ENCODE measurements at regions not wholly inside any gene's neighbourhood (a gene's known extent, or its start where the extent isn't known, plus 50 kb on each side); places are given as distances from the start of the nearest gene placed in this dataset.

DNA sequence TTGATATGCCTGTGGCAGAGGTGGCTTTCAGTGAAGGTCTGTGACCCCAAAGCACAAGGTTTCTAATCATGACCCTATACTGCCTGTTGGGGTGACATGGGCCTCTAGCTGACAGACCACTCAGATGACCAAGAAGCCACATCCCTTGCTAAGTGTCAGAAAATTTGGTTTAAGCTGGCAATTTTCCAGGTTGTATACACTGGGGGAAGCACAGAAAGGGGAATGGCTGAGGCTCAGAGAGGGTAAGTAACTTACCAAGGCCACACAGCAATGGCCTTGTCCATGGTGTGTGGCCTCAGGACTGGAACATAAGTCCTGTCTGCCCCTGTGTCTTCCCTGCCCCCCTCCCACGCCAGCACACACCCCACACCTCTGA is 66.9 kb upstream of the PRDM11 start:
- Mint-ChIP-seq H3K4me3 (peak overlapping the region; percentile 79 to 81), H3K4me1 (ENCODE audit: low read depth in 2 of 2) (peaks cover 65 to 66% of the 10 kb centered on the region in 2 donors), H3K27ac (peak overlapping the region; percentile 92 to 96), H3K9me3 (no peaks in the 10 kb centered on the region), H3K27me3 (no peaks in the 10 kb centered on the region), H3K36me3 (ENCODE audit: insufficient read depth) (peaks cover 10% of the 10 kb centered on the region)
- peak in 1 of 3 experiments; percentile 18 for DNase-seq
- peak; percentile 31 for ATAC-seq (replicated peaks)

DNA sequence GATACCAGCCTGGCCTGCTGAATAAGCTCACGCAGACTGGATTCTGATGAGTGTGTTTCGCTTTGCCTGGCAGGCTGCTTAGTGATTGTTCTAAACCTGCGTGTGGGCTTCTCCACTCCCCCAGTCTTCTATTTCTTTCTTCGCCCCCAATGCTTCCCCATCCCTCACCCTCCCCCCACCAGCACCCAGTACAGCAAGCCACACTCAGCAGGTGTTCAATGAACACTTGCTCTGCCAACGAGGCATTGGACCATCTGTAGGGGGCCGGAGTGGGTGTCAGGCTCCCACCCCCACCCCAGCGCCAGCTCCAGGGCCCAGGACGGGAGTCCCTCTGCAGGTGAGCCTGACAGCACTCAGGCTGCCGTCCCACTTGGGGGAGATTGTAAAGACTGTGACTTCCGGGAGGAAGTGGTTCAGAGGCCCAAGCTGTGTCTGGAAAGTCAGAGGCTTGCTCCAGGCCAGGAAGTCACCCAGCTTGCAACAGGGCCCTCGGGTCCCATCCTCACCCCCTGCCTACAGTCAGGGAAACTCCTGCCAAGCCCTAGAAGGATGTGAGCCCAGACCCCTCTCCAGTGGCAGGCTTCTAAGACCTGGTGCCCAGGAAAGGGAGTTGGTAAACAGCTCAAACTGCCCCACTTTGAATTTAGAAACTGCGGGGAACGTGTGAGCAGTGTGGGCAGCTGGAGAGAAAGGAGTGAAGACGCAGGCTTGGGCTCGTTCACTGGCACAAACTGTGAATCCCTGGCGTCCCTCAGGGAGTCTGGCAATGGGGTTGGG is 66.3 kb upstream of the PRDM11 start:
- Mint-ChIP-seq H3K4me1 (ENCODE audit: low read depth in 2 of 2) (peaks cover 64 to 65% of the 10 kb centered on the region in 2 donors), H3K27me3 (no peaks in the 10 kb centered on the region), H3K27ac (peak overlapping the region; percentile 92 to 96), H3K4me3 (peak overlapping the region; percentile 79 to 81), H3K9me3 (no peaks in the 10 kb centered on the region), H3K36me3 (ENCODE audit: insufficient read depth) (peaks cover 10% of the 10 kb centered on the region)
- peak; percentile 79 for ATAC-seq (replicated peaks)
- peak; percentile 55 to 57 (median 56) for DNase-seq

DNA sequence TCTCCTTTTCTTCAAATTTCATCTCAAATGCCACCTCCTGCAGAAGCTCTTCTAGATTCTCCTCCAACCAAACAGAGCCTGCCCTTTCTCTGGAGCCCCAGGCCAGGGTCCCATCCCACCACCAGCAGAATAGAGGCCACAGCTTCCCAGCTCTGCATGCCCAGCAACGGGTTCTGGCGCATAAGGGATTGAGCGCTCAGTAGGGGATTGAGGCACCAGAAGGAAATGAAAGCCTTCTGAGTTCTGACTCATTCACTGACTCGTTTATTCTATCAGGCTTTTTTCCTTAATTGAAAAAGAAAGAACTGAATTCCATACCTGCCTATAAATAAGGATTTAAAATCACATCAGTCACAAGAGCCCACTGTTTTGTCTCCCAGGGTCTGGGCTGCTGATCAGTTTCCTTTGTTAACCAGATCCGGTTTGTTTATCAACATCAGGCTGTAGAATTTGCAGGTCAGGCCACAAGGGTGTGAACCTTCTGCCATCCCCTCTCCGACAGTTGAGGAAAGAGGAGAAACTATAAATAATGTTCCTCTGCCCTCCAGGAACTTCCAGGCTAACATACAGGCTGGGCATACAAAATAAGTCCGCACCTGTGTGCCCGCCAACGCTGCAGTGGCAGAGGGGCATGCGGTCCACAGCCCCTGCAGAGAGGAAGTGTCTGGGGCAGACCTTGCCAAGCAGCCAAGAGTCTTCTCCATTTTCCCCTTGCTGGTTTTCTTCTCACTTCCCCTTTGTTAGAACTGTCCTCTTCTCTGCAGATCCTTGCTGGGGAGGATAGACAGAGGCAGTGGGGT is 63.5 kb upstream of the PRDM11 start:
- ATAC-seq (replicated peaks) (peak; percentile 49), DNase-seq (peak in 2 of 3 experiments; percentile 15 to 25)

GRCh38 chr11:45083544-45084087 is 62.8 kb upstream of the PRDM11 start:
- DNase-seq (no peak), ATAC-seq (replicated peaks) (no peak)
- Mint-ChIP-seq H3K9me3 (no peaks in the 10 kb centered on the region), H3K36me3 (ENCODE audit: insufficient read depth) (peaks cover 10% of the 10 kb centered on the region), H3K4me1 (ENCODE audit: low read depth in 2 of 2) (peaks cover 72 to 75% of the 10 kb centered on the region in 2 donors), H3K4me3 (peak overlapping the region; percentile 78 to 86), H3K27me3 (no peaks in the 10 kb centered on the region), H3K27ac (peak overlapping the region; percentile 87 to 88)

More for the DNA sequence above, 63.5 kb upstream of the PRDM11 start:
- Mint-ChIP-seq H3K4me3 (peak overlapping the region; percentile 78 to 86), H3K4me1 (ENCODE audit: low read depth in 2 of 2) (peaks cover 75 to 79% of the 10 kb centered on the region in 2 donors), H3K9me3 (no peaks in the 10 kb centered on the region), H3K36me3 (ENCODE audit: insufficient read depth) (peaks cover 10% of the 10 kb centered on the region), H3K27me3 (no peaks in the 10 kb centered on the region), H3K27ac (peak overlapping the region; percentile 87 to 88)

DNA sequence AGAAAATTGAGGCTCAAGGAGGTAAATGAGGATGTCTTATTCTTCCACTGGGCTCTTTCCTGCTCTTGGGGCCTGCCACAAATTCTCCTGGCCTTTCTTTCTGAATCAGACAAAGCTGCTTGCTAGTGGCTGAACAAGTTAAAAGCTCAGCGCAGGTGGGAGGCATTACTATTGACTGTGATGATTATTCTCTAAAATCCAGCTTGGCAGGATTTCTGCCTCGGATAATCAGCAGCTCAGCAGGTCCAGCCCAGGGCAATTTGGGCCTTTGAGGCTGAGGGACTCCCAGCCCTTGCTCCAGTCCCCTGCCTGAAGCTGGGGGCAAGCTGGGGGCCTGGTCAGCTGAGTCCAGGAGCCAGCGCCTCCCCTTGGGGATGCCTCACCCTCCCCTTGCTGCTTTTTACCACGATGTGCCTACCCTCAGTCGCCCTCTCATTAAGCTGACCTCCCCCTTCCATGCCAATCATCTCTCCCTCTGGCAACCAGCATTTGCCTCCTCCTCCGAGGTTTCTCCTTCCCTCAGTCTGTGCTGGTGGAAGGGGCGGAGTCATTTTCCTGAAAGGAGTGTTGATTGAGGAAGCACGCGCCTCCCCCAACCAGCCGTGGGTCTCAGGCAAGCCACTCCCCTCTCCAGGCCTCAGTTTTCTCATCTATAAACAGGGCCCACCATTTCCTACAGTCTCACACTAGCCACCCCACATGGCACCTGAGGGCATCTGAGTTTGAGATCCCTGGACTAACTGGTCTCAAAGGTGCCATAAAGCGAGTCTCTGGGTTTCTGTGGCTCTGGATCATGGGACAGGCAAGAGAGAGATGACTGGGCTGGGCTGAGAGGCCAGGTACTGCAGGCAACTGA is 60.6 kb upstream of the PRDM11 start:
- no peaks in the 10 kb centered on the region for H3K9me3 Mint-ChIP-seq
- H3K36me3 Mint-ChIP-seq (ENCODE audit: insufficient read depth), result peaks cover 5% of the 10 kb centered on the region
- no peak overlapping the region for H3K27ac Mint-ChIP-seq
- no peak for DNase-seq
- H3K4me3 Mint-ChIP-seq, result no peak overlapping the region
- no peak for ATAC-seq (replicated peaks)
- H3K4me1 Mint-ChIP-seq (ENCODE audit: low read depth in 2 of 2), result peaks cover 64 to 71% of the 10 kb centered on the region in 2 donors
- no peaks in the 10 kb centered on the region for H3K27me3 Mint-ChIP-seq

- H3K27me3 Mint-ChIP-seq, result no peaks in the 10 kb centered on the region
Measured at GRCh38 chr11:45086526-45086925, 59.9 kb upstream of the PRDM11 start.

DNA sequence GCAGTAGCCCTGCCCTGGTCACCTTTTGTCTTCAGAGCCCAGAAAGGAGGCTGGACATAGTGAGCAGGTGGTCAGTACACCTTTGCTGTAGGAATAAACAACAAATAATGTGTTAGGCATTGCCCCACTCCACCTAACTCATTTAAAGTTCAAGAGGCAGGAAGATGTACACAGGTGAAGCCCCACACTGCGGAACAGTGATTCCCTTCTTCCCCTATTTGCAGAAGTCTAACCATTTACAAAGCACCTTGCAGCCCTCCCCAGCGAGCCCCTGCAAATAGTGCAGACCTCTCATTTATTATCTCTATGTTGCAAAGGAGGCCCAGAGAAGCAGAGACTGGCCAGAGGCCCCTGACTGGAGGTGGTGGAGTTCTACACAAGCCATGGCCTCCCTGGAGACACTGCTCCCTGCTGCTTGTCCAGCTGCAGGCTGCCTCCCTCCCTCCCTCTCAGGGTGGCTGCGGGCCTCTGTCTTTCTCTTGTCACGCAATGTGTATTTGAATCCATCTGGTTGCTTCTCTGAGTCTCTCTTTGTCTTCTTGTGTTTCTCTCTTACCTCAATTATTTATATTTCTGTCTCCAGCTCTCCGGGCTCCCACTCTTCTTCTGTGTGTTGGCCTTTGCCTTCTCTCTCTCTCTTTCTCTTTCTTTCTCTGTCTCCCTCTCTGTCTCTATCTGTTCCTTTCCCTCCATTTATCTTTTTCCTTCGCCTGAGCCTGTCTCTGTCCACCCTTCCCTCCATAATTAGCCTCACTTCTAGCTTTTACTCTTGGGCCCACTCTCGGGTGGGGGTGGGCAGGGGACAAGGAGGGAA is 59.1 kb upstream of the PRDM11 start:
- Mint-ChIP-seq H3K27ac (peak overlapping the region in 1 of 2 donors; percentile 27), H3K4me3 (no peak overlapping the region), H3K4me1 (ENCODE audit: low read depth in 2 of 2) (peaks cover 63 to 65% of the 10 kb centered on the region in 2 donors), H3K36me3 (ENCODE audit: insufficient read depth) (peaks cover 5% of the 10 kb centered on the region), H3K9me3 (no peaks in the 10 kb centered on the region), H3K27me3 (no peaks in the 10 kb centered on the region)
- no peak for ATAC-seq (replicated peaks)
- DNase-seq, result no peak

More at GRCh38 chr11:45086526-45086925, 59.9 kb upstream of the PRDM11 start:
- Mint-ChIP-seq H3K4me3 (no peak overlapping the region), H3K9me3 (no peaks in the 10 kb centered on the region), H3K4me1 (ENCODE audit: low read depth in 2 of 2) (peaks cover 61 to 67% of the 10 kb centered on the region in 2 donors), H3K36me3 (ENCODE audit: insufficient read depth) (peaks cover 5% of the 10 kb centered on the region), H3K27ac (peak overlapping the region in 1 of 2 donors; percentile 27)
- DNase-seq, result no peak
- ATAC-seq (replicated peaks), result no peak

DNA sequence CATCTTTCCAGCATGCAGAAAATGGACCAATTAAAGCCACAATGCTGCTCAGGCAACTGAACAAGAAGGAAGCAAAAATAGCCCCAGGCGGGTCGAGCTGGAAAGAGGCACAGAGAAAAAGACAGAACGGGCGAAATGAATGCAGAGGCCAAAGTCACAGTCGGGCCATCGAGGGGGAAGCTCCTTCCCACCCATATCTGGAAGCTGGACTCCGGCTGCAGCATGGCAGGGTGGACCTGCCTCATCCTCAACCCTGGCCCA is 58.6 kb upstream of the PRDM11 start:
- H3K36me3 Mint-ChIP-seq (ENCODE audit: insufficient read depth), result peaks cover 2% of the 10 kb centered on the region
- DNase-seq (no peak), ATAC-seq (replicated peaks) (no peak)
- no peaks in the 10 kb centered on the region for H3K9me3 Mint-ChIP-seq
- H3K4me3 Mint-ChIP-seq, result no peak overlapping the region
- no peaks in the 10 kb centered on the region for H3K27me3 Mint-ChIP-seq
- peaks cover 60 to 65% of the 10 kb centered on the region in 2 donors for H3K4me1 Mint-ChIP-seq (ENCODE audit: low read depth in 2 of 2)
- H3K27ac Mint-ChIP-seq, result no peak overlapping the region

DNA sequence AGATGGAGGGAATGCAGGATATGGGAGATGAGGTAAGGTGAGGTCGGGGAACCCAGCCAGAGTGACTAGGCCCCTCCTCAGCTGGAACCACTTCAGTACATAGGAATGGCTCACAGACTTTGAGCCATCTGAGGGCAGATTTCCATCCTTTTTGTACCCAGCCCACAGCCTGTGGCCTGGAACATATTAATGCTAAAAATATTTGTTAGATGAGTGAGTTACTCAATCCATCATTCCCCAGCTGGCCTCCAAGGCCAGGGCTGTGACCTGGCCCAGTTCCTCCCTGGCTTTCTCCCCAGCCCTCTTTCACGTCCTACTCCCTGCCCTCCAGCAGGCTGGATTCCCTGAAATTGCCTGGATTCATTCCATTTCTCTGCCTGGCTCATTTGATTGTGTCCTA is 57.2 kb upstream of the PRDM11 start:
- no peak for ATAC-seq (replicated peaks)
- no peaks in the 10 kb centered on the region for H3K9me3 Mint-ChIP-seq
- DNase-seq, result no peak
- H3K27me3 Mint-ChIP-seq, result no peaks in the 10 kb centered on the region
- H3K27ac Mint-ChIP-seq, result peak overlapping the region in 1 of 2 donors; percentile 39
- H3K4me3 Mint-ChIP-seq, result no peak overlapping the region
- peaks cover 61 to 65% of the 10 kb centered on the region in 2 donors for H3K4me1 Mint-ChIP-seq (ENCODE audit: low read depth in 2 of 2)
- H3K36me3 Mint-ChIP-seq (ENCODE audit: insufficient read depth), result peaks cover 11% of the 10 kb centered on the region

DNA sequence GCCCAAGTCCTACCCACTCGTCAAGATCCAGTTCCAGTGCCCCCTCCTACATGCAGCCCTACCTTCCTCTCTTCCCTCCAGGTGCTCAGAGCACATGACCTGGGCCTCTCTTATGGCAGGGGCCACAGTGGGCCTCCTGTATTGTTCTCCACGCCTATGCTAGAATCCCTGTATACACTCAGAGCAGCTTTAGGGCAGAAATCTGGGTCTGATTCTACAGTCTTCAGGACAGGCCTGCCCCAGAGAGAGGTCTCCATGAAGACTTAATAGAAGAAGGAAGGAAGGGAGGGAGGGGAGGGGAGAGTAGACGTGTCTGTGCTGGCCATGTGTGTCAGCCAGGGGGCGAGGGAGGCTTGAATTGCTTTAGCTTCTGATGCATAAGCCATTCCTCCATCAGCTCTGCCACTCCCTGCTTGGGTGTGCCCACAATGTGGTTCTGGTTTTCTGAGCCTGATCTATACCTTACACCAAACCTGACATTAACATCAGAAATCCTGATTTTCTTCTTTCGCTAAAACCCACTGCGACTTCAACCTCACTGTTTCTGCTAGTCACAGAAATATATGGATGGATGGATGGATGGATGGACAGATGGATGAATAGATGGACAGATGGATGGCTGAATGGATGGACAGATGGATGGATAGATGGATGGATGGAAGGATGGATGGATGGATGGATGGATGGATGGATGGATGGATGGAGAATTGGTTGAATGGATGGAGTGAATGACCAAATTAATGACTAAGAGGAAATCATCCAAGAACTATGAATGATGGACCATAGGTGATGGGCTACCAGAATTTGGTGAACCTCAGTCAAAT is 56.6 kb upstream of the PRDM11 start:
- no peaks in the 10 kb centered on the region for H3K27me3 Mint-ChIP-seq
- no peak overlapping the region for H3K4me3 Mint-ChIP-seq
- no peak for DNase-seq
- H3K36me3 Mint-ChIP-seq (ENCODE audit: insufficient read depth), result peaks cover 11% of the 10 kb centered on the region
- H3K27ac Mint-ChIP-seq, result peak overlapping the region in 1 of 2 donors; percentile 39
- H3K9me3 Mint-ChIP-seq, result no peaks in the 10 kb centered on the region
- ATAC-seq (replicated peaks), result no peak
- peaks cover 61 to 65% of the 10 kb centered on the region in 2 donors for H3K4me1 Mint-ChIP-seq (ENCODE audit: low read depth in 2 of 2)

GRCh38 chr11:45090607-45091006 is 55.8 kb upstream of the PRDM11 start:
- ATAC-seq (replicated peaks) (no peak), DNase-seq (no peak)
- H3K9me3 Mint-ChIP-seq, result no peaks in the 10 kb centered on the region
- H3K27ac Mint-ChIP-seq, result no peak overlapping the region
- peaks cover 11% of the 10 kb centered on the region for H3K36me3 Mint-ChIP-seq (ENCODE audit: insufficient read depth)
- no peak overlapping the region for H3K4me3 Mint-ChIP-seq
- peaks cover 68 to 72% of the 10 kb centered on the region in 2 donors for H3K4me1 Mint-ChIP-seq (ENCODE audit: low read depth in 2 of 2)
- H3K27me3 Mint-ChIP-seq, result no peaks in the 10 kb centered on the region
